ENCODE measurements at regions not wholly inside any gene's neighbourhood (a gene's known extent, or its start where the extent isn't known, plus 50 kb on each side); places are given as distances from the start of the nearest gene placed in this dataset.

DNA sequence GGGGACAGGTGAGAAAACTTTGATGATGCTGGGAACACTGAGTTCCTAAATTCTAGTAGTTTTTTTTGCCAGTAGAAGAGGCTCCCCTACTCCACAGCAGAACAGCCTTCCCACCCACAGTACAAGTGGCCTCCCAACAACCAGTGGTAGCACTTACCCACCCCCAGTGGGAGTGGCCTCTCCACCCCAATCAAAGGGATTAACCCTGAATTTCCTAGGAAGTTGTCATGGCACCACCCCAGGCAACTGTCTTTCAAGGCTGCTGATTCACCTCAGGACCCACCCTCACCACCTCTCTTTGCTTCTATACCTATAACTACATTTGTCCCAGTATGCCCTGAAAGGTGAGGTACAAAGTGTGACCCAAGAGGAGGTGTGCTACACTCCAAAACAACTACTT is 81.4 kb upstream of the PRDX6 start:
- TF ChIP-seq, protein P1, sequence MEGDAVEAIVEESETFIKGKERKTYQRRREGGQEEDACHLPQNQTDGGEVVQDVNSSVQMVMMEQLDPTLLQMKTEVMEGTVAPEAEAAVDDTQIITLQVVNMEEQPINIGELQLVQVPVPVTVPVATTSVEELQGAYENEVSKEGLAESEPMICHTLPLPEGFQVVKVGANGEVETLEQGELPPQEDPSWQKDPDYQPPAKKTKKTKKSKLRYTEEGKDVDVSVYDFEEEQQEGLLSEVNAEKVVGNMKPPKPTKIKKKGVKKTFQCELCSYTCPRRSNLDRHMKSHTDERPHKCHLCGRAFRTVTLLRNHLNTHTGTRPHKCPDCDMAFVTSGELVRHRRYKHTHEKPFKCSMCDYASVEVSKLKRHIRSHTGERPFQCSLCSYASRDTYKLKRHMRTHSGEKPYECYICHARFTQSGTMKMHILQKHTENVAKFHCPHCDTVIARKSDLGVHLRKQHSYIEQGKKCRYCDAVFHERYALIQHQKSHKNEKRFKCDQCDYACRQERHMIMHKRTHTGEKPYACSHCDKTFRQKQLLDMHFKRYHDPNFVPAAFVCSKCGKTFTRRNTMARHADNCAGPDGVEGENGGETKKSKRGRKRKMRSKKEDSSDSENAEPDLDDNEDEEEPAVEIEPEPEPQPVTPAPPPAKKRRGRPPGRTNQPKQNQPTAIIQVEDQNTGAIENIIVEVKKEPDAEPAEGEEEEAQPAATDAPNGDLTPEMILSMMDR (IDR thresholded peaks at IDR 0.05) = no peak
- no peak for TF ChIP-seq POLR2A (IDR thresholded peaks at IDR 0.05)
- no peak for TF ChIP-seq POLR2AphosphoS5 (IDR thresholded peaks at IDR 0.05)

All from upper lobe of left lung (tissue), 4 donors.